ENCODE measurements at regions not wholly inside any gene's neighbourhood (a gene's known extent, or its start where the extent isn't known, plus 50 kb on each side); places are given as distances from the start of the nearest gene placed in this dataset.

DNA sequence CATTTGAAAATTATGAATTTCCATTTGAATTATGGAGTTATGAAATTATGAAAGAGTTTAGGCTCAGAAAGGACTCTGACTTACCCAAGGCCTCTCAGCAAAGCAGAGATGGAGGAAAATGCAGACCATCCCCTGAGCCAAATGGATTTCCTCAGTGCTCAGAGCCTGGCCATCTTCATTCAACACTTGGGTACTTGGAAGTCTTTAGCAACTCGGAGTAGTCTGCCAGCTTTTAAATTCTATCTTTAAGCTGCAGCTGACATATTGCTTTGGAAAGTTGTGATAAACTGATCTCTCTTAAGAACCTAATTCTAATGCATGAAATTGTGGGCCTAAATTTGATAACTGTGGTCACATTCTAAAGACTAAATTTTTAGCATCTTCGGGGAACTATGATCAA lies 315.4 kb downstream of the SAMD5 start:
- no peaks in the 10 kb centered on the region for H3K9me3 ChIP-seq (ENCODE audit: control insufficient read depth in 1 of 2, insufficient read depth in 1 of 2, low read depth in 1 of 2, low read length in 2 of 2)
- no TSS peak for BruUV-seq (replicated peaks)
- H3K9ac ChIP-seq (ENCODE audit: low read length), result no peak overlapping the region
- intact Hi-C loops (cut with micrococcal nuclease), result no loop called here
- no peaks in the 10 kb centered on the region for H3K4me1 ChIP-seq (ENCODE audit: control insufficient read depth in 1 of 2, insufficient read depth in 2 of 2, low read length in 2 of 2)
- no peak overlapping the region for H3K4me2 ChIP-seq (ENCODE audit: low read length)
- ATAC-seq (no peak), DNase-seq (ENCODE audit: low read depth, low spot score) (no peak)
- H3K36me3 ChIP-seq (ENCODE audit: control insufficient read depth in 1 of 2, insufficient read depth in 2 of 2, low read length in 2 of 2), result no peaks in the 10 kb centered on the region
- H2AFZ ChIP-seq (ENCODE audit: low read depth, low read length, poor library complexity, severe bottlenecking), result no peak overlapping the region
- ChIA-PET RAD21 (ENCODE audit: low non-redundant PET in 1 of 2, low total read pairs in 2 of 2, uncharacterized antibody in 2 of 2, unreplicated experiment in 2 of 2) (no interaction called here), CTCF (no interaction called here), POLR2A (no interaction called here)
- H3K4me3 ChIP-seq (replicated peaks in 1 of 2; ENCODE audit: low read depth in 1 of 2, low read length in 2 of 2), result no peak overlapping the region
- H3K9me2 ChIP-seq (ENCODE audit: insufficient read depth), result no peaks in the 10 kb centered on the region
- TF ChIP-seq ZNF274 (IDR thresholded peaks at IDR 0.05; ENCODE audit: low read depth, low read length) (no peak), EGR1 (IDR thresholded peaks at IDR 0.05; ENCODE audit: low read depth) (no peak), EZH2 (IDR thresholded peaks at IDR 0.05) (no peak), EZH2phosphoT487 (IDR thresholded peaks at IDR 0.05; ENCODE audit: borderline replicate concordance) (no peak)
- no peaks in the 10 kb centered on the region for H3K79me2 ChIP-seq (ENCODE audit: insufficient read depth, low read length)
- H3K27me3 ChIP-seq (ENCODE audit: insufficient read depth, low read length), result no peaks in the 10 kb centered on the region
- no peaks in the 10 kb centered on the region for H4K20me1 ChIP-seq (ENCODE audit: insufficient read depth)
- no peak overlapping the region for H3K27ac ChIP-seq (ENCODE audit: low read depth, low read length)

DNA sequence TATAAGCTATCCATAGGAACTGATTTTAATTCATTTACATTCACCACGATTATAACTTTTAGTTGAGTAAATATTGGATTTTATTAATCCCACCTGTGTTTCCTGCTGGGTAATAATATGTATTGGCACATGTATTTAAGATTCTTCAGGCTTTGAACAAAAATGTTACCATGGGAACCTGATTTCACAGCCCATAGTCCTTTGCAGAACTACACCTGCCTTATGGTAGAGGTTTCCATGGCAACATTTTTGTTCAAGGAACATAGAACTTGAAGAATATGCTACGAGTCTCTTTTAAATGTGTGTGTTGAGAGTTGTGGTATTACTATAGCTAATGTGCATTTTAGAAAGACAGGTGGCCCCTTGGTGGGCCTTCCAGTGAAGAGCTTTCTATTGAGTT lies 317.4 kb downstream of the SAMD5 start:
- Histone ChIP-seq H4K20me1 (ENCODE audit: insufficient read depth) (no peaks in the 10 kb centered on the region), H3K9me3 (ENCODE audit: control insufficient read depth in 1 of 2, insufficient read depth in 1 of 2, low read depth in 1 of 2, low read length in 2 of 2) (no peaks in the 10 kb centered on the region), H3K27ac (ENCODE audit: low read depth, low read length) (no peak overlapping the region), H3K79me2 (ENCODE audit: insufficient read depth, low read length) (no peaks in the 10 kb centered on the region), H3K9ac (ENCODE audit: low read length) (no peak overlapping the region), H3K9me2 (ENCODE audit: insufficient read depth) (no peaks in the 10 kb centered on the region), H3K4me2 (ENCODE audit: low read length) (no peak overlapping the region), H2AFZ (ENCODE audit: low read depth, low read length, poor library complexity, severe bottlenecking) (no peak overlapping the region), H3K4me3 (replicated peaks in 1 of 2; ENCODE audit: low read depth in 1 of 2, low read length in 2 of 2) (no peak overlapping the region), H3K27me3 (ENCODE audit: insufficient read depth, low read length) (no peaks in the 10 kb centered on the region), H3K4me1 (ENCODE audit: control insufficient read depth in 1 of 2, insufficient read depth in 2 of 2, low read length in 2 of 2) (no peaks in the 10 kb centered on the region), H3K36me3 (ENCODE audit: control insufficient read depth in 1 of 2, insufficient read depth in 2 of 2, low read length in 2 of 2) (no peaks in the 10 kb centered on the region)
- POLR2A ChIA-PET, result no interaction called here
- CTCF ChIA-PET, result no interaction called here
- RAD21 ChIA-PET (ENCODE audit: low non-redundant PET in 1 of 2, low total read pairs in 2 of 2, uncharacterized antibody in 2 of 2, unreplicated experiment in 2 of 2), result no interaction called here
- no TSS peak for BruUV-seq (replicated peaks)
- ATAC-seq, result no peak
- intact Hi-C loops (cut with micrococcal nuclease), result no loop called here
- DNase-seq (ENCODE audit: low read depth, low spot score), result no peak
- TF ChIP-seq TCF7L2 (IDR thresholded peaks at IDR 0.05; ENCODE audit: borderline replicate concordance, extremely low read depth, insufficient read depth, insufficient read length) (no peak), EZH2phosphoT487 (IDR thresholded peaks at IDR 0.05; ENCODE audit: borderline replicate concordance) (no peak), SIN3A (IDR thresholded peaks at IDR 0.05; ENCODE audit: low read depth) (no peak), CEBPB (IDR thresholded peaks at IDR 0.05; ENCODE audit: low read depth) (no peak), JUND (IDR thresholded peaks at IDR 0.05) (no peak), ZFX (IDR thresholded peaks at IDR 0.05) (no peak), EGR1 (IDR thresholded peaks at IDR 0.05; ENCODE audit: low read depth) (no peak), FOSL1 (IDR thresholded peaks at IDR 0.05; ENCODE audit: low read depth) (no peak)
- TF ChIP-seq, protein P1, sequence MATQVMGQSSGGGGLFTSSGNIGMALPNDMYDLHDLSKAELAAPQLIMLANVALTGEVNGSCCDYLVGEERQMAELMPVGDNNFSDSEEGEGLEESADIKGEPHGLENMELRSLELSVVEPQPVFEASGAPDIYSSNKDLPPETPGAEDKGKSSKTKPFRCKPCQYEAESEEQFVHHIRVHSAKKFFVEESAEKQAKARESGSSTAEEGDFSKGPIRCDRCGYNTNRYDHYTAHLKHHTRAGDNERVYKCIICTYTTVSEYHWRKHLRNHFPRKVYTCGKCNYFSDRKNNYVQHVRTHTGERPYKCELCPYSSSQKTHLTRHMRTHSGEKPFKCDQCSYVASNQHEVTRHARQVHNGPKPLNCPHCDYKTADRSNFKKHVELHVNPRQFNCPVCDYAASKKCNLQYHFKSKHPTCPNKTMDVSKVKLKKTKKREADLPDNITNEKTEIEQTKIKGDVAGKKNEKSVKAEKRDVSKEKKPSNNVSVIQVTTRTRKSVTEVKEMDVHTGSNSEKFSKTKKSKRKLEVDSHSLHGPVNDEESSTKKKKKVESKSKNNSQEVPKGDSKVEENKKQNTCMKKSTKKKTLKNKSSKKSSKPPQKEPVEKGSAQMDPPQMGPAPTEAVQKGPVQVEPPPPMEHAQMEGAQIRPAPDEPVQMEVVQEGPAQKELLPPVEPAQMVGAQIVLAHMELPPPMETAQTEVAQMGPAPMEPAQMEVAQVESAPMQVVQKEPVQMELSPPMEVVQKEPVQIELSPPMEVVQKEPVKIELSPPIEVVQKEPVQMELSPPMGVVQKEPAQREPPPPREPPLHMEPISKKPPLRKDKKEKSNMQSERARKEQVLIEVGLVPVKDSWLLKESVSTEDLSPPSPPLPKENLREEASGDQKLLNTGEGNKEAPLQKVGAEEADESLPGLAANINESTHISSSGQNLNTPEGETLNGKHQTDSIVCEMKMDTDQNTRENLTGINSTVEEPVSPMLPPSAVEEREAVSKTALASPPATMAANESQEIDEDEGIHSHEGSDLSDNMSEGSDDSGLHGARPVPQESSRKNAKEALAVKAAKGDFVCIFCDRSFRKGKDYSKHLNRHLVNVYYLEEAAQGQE (IDR thresholded peaks at IDR 0.05; ENCODE audit: low read depth), result no peak
- TF ChIP-seq, protein P2, sequence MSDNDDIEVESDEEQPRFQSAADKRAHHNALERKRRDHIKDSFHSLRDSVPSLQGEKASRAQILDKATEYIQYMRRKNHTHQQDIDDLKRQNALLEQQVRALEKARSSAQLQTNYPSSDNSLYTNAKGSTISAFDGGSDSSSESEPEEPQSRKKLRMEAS (IDR thresholded peaks at IDR 0.05), result no peak
- TF ChIP-seq, protein P3, sequence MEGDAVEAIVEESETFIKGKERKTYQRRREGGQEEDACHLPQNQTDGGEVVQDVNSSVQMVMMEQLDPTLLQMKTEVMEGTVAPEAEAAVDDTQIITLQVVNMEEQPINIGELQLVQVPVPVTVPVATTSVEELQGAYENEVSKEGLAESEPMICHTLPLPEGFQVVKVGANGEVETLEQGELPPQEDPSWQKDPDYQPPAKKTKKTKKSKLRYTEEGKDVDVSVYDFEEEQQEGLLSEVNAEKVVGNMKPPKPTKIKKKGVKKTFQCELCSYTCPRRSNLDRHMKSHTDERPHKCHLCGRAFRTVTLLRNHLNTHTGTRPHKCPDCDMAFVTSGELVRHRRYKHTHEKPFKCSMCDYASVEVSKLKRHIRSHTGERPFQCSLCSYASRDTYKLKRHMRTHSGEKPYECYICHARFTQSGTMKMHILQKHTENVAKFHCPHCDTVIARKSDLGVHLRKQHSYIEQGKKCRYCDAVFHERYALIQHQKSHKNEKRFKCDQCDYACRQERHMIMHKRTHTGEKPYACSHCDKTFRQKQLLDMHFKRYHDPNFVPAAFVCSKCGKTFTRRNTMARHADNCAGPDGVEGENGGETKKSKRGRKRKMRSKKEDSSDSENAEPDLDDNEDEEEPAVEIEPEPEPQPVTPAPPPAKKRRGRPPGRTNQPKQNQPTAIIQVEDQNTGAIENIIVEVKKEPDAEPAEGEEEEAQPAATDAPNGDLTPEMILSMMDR (IDR thresholded peaks at IDR 0.05 in 2 of 3, conservative IDR thresholded peaks at IDR 0.05 in 1 of 3; ENCODE audit: borderline replicate concordance in 1 of 3, insufficient read depth in 1 of 3, low read depth in 2 of 3, low read length in 2 of 3), result no peak
- TF ChIP-seq, protein P4, sequence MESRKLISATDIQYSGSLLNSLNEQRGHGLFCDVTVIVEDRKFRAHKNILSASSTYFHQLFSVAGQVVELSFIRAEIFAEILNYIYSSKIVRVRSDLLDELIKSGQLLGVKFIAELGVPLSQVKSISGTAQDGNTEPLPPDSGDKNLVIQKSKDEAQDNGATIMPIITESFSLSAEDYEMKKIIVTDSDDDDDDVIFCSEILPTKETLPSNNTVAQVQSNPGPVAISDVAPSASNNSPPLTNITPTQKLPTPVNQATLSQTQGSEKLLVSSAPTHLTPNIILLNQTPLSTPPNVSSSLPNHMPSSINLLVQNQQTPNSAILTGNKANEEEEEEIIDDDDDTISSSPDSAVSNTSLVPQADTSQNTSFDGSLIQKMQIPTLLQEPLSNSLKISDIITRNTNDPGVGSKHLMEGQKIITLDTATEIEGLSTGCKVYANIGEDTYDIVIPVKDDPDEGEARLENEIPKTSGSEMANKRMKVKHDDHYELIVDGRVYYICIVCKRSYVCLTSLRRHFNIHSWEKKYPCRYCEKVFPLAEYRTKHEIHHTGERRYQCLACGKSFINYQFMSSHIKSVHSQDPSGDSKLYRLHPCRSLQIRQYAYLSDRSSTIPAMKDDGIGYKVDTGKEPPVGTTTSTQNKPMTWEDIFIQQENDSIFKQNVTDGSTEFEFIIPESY (IDR thresholded peaks at IDR 0.05; ENCODE audit: extremely low read depth, insufficient replicate concordance, low read length), result no peak
